ENCODE measurements at regions not wholly inside any gene's neighbourhood (a gene's known extent, or its start where the extent isn't known, plus 50 kb on each side); places are given as distances from the start of the nearest gene placed in this dataset.

GRCh38 chr2:54360055-54360792, 95.9 kb upstream of the SPTBN1 start:
- Histone ChIP-seq H3K27me3 (ENCODE audit: control insufficient read depth in 1 of 2, insufficient read depth in 2 of 2, low read length in 2 of 2) (no peaks in the 10 kb centered on the region), H3K4me1 (ENCODE audit: insufficient read depth, low read length) (no peaks in the 10 kb centered on the region), H3K9ac (ENCODE audit: low read length) (peak overlapping the region; percentile 35), H3K36me3 (ENCODE audit: insufficient read depth, low read length) (no peaks in the 10 kb centered on the region), H3K27ac (ENCODE audit: low read depth, low read length) (peak overlapping the region; percentile 53), H3K9me3 (ENCODE audit: low read length) (peaks cover 1% of the 10 kb centered on the region), H3K4me3 (ENCODE audit: low read depth in 1 of 2, low read length in 2 of 2) (peak overlapping the region in 1 of 2 donors; percentile 17)

DNA sequence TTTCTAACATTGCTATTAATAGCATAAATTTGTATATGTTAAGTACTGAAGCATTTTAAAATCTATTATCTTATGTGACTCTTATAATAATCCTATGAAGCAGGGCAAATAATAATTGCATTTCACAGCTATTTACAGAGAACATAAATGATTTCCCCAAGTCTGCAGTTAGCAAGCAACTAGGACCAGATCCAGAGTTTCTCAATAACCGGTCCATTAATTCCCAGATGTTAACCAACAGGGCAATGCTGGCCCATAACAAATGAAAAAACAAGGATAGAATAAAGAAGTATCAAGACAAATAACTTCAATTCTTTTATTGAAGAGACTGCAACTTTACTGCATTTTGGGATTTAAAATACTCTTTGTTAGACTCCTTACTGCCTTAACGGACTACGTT, 91.7 kb upstream of the SPTBN1 start:
- Histone ChIP-seq H3K9ac (ENCODE audit: low read length) (no peak overlapping the region), H3K4me3 (ENCODE audit: low read depth in 1 of 2, low read length in 2 of 2) (no peak overlapping the region), H3K36me3 (ENCODE audit: insufficient read depth, low read length) (no peaks in the 10 kb centered on the region), H3K9me3 (ENCODE audit: low read length) (peaks cover 11% of the 10 kb centered on the region), H3K4me1 (ENCODE audit: insufficient read depth, low read length) (no peaks in the 10 kb centered on the region), H3K27me3 (ENCODE audit: control insufficient read depth in 1 of 2, insufficient read depth in 2 of 2, low read length in 2 of 2) (no peaks in the 10 kb centered on the region), H3K27ac (ENCODE audit: low read depth, low read length) (no peak overlapping the region)

DNA sequence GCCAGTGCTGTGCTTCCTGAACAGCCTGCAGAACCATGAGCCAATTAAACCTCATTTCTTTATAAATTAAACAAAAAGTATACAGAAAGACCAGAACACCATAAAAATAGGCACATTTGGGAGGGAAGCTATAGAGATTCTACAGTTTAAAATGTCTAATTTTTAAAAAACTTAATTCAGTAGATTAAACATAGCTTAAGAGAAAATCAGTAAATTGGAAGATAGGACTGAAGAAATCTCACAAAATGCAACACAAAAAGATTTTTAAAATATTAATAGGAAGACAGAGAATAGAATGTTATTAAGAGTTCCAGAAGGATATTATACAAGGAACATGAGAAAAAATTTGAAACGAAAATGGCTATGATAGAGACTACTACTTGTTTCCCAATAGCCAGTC, 90.5 kb upstream of the SPTBN1 start:
- Histone ChIP-seq H3K9me3 (ENCODE audit: low read length) (peaks cover 11% of the 10 kb centered on the region), H3K9ac (ENCODE audit: low read length) (no peak overlapping the region), H3K4me1 (ENCODE audit: insufficient read depth, low read length) (no peaks in the 10 kb centered on the region), H3K27ac (ENCODE audit: low read depth, low read length) (no peak overlapping the region), H3K36me3 (ENCODE audit: insufficient read depth, low read length) (no peaks in the 10 kb centered on the region), H3K4me3 (ENCODE audit: low read depth in 1 of 2, low read length in 2 of 2) (no peak overlapping the region), H3K27me3 (ENCODE audit: control insufficient read depth in 1 of 2, insufficient read depth in 2 of 2, low read length in 2 of 2) (no peaks in the 10 kb centered on the region)

GRCh38 chr2:54366487-54367280, 89.4 kb upstream of the SPTBN1 start:
- no peak overlapping the region for H3K9ac ChIP-seq (ENCODE audit: low read length)
- peaks cover 11% of the 10 kb centered on the region for H3K9me3 ChIP-seq (ENCODE audit: low read length)
- no peaks in the 10 kb centered on the region for H3K27me3 ChIP-seq (ENCODE audit: control insufficient read depth in 1 of 2, insufficient read depth in 2 of 2, low read length in 2 of 2)
- H3K27ac ChIP-seq (ENCODE audit: low read depth, low read length): no peak overlapping the region
- no peaks in the 10 kb centered on the region for H3K4me1 ChIP-seq (ENCODE audit: insufficient read depth, low read length)
- H3K4me3 ChIP-seq (ENCODE audit: low read depth in 1 of 2, low read length in 2 of 2): no peak overlapping the region
- H3K36me3 ChIP-seq (ENCODE audit: insufficient read depth, low read length): no peaks in the 10 kb centered on the region

DNA sequence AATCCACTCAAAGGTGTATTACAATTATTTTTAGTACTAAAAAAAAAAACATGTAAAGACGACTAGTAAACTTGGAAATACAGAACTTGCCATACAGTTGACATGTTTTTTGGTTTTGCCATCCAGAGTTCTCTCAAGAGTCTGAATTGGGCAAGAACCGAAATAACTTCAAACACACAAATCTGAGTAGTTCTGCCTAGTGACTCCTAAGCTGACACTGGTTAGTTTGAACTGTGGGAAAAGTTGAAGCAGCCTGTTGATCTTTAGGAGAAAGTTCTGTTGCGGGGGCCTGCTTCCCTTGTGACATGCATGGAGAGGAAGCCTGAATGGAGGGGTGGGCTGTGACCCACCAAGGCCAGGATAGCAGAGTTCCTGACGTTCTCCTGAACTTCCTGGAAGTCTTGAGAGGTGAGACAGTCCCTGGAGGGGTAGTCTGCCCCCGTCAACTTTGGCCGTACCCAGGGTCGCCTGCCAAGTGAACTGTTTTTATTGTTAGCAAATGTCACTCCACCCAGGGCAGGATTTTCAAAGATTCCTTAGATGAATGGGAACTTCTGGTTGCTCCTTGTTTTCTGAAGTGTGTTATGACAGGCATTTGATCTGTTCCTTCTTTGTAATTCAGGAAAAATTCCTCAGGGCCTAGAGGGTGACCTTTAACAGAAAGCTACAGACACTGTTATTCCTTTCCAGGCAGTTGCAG, 85.6 kb upstream of the SPTBN1 start:
- H3K4me1 ChIP-seq (ENCODE audit: insufficient read depth, low read length): no peaks in the 10 kb centered on the region
- H3K27ac ChIP-seq (ENCODE audit: low read depth, low read length): no peak overlapping the region
- peaks cover 7% of the 10 kb centered on the region for H3K9me3 ChIP-seq (ENCODE audit: low read length)
- no peak overlapping the region for H3K4me3 ChIP-seq (ENCODE audit: low read depth in 1 of 2, low read length in 2 of 2)
- H3K27me3 ChIP-seq (ENCODE audit: control insufficient read depth in 1 of 2, insufficient read depth in 2 of 2, low read length in 2 of 2): no peaks in the 10 kb centered on the region
- H3K36me3 ChIP-seq (ENCODE audit: insufficient read depth, low read length): no peaks in the 10 kb centered on the region
- no peak overlapping the region for H3K9ac ChIP-seq (ENCODE audit: low read length)

DNA sequence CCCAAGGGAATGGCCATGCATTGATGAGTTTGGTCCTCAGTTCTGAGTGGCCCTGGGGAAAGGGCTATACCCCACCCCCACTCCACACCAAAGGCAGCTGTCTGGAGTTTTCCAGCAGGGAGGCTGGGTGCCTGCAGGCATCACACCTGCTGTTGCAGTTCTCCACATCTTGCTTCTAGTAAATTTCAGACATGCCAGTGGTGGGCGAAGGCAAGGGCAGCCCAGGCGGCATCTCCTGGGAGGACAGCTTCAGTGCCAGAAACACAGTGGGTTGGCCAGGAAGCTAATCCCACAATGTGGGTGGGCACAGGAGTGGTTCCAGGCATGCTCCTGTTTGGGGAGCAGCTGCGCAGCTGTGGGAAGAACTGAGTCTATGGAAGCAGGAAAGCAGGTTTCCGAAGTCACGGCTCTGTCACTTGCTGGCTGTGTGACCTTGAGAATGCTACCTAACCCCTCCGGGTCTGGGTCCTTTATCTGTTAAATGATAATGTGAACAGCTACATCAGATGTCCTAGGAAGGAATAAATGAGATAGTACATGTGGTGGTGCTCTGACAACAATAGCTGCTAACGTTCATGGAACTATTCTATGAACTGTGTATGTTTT, 84.6 kb upstream of the SPTBN1 start:
- H3K27me3 ChIP-seq (ENCODE audit: control insufficient read depth in 1 of 2, insufficient read depth in 2 of 2, low read length in 2 of 2): no peaks in the 10 kb centered on the region
- no peaks in the 10 kb centered on the region for H3K9me3 ChIP-seq (ENCODE audit: low read length)
- H3K27ac ChIP-seq (ENCODE audit: low read depth, low read length): no peak overlapping the region
- H3K4me3 ChIP-seq (ENCODE audit: low read depth in 1 of 2, low read length in 2 of 2): no peak overlapping the region
- H3K36me3 ChIP-seq (ENCODE audit: insufficient read depth, low read length): no peaks in the 10 kb centered on the region
- no peak overlapping the region for H3K9ac ChIP-seq (ENCODE audit: low read length)
- H3K4me1 ChIP-seq (ENCODE audit: insufficient read depth, low read length): no peaks in the 10 kb centered on the region

DNA sequence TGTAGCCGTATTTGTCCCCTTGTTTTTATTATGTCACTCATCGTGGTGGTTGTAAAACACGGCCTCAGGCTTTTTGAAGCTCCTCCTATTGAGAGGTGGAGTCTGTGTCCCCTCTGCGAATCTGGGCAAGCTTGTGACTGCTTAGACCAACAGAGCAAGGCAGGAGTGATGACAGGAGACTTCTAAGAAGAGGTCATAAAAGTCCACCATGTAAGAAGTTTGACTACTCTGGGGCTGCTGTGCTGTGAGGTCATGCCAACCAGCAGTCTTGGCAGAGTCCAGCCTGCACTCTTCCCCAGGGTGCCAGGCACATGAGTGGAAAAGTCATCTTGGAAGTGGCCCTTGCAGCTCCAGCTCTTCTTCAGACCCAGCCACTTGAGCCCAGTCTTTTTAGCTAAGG, 83.8 kb upstream of the SPTBN1 start:
- Histone ChIP-seq H3K36me3 (ENCODE audit: insufficient read depth, low read length) (no peaks in the 10 kb centered on the region), H3K9me3 (ENCODE audit: low read length) (no peaks in the 10 kb centered on the region), H3K9ac (ENCODE audit: low read length) (no peak overlapping the region), H3K4me3 (ENCODE audit: low read depth in 1 of 2, low read length in 2 of 2) (no peak overlapping the region), H3K27ac (ENCODE audit: low read depth, low read length) (no peak overlapping the region), H3K4me1 (ENCODE audit: insufficient read depth, low read length) (no peaks in the 10 kb centered on the region), H3K27me3 (ENCODE audit: control insufficient read depth in 1 of 2, insufficient read depth in 2 of 2, low read length in 2 of 2) (no peaks in the 10 kb centered on the region)

DNA sequence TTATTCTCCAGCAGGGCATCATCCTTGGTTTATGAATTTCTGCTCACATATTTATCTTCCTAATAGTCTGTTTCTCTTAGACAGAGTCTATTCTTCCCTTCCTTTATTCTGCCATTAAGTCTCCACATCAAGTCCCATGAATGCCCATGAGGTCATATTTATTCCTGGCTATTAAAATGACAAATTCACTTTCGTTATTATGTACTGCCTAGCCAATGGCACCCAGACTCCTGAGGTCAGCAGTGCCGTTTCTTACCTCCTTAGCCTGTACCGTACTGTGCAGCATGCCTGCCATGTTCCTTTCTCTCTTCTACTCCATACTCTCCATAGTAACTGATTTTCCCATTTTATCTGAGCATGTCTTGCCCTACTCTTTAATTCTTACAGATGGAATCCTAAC, 82.3 kb upstream of the SPTBN1 start:
- no peaks in the 10 kb centered on the region for H3K4me1 ChIP-seq (ENCODE audit: insufficient read depth, low read length)
- no peak overlapping the region for H3K4me3 ChIP-seq (ENCODE audit: low read depth in 1 of 2, low read length in 2 of 2)
- H3K27me3 ChIP-seq (ENCODE audit: control insufficient read depth in 1 of 2, insufficient read depth in 2 of 2, low read length in 2 of 2): no peaks in the 10 kb centered on the region
- H3K9ac ChIP-seq (ENCODE audit: low read length): no peak overlapping the region
- H3K36me3 ChIP-seq (ENCODE audit: insufficient read depth, low read length): no peaks in the 10 kb centered on the region
- no peaks in the 10 kb centered on the region for H3K9me3 ChIP-seq (ENCODE audit: low read length)
- H3K27ac ChIP-seq (ENCODE audit: low read depth, low read length): no peak overlapping the region

- Histone ChIP-seq H3K27ac (ENCODE audit: low read depth, low read length) (no peak overlapping the region), H3K4me3 (ENCODE audit: low read depth in 1 of 2, low read length in 2 of 2) (no peak overlapping the region), H3K9me3 (ENCODE audit: low read length) (no peaks in the 10 kb centered on the region), H3K36me3 (ENCODE audit: insufficient read depth, low read length) (no peaks in the 10 kb centered on the region), H3K9ac (ENCODE audit: low read length) (no peak overlapping the region), H3K4me1 (ENCODE audit: insufficient read depth, low read length) (no peaks in the 10 kb centered on the region), H3K27me3 (ENCODE audit: control insufficient read depth in 1 of 2, insufficient read depth in 2 of 2, low read length in 2 of 2) (no peaks in the 10 kb centered on the region)
These were observed 81.3 kb upstream of the SPTBN1 start for GRCh38 chr2:54374591-54375364.

GRCh38 chr2:54377451-54377850, 78.7 kb upstream of the SPTBN1 start:
- Histone ChIP-seq H3K27me3 (ENCODE audit: control insufficient read depth in 1 of 2, insufficient read depth in 2 of 2, low read length in 2 of 2) (no peaks in the 10 kb centered on the region), H3K4me3 (ENCODE audit: low read depth in 1 of 2, low read length in 2 of 2) (no peak overlapping the region), H3K36me3 (ENCODE audit: insufficient read depth, low read length) (no peaks in the 10 kb centered on the region), H3K4me1 (ENCODE audit: insufficient read depth, low read length) (no peaks in the 10 kb centered on the region), H3K27ac (ENCODE audit: low read depth, low read length) (no peak overlapping the region), H3K9me3 (ENCODE audit: low read length) (no peaks in the 10 kb centered on the region), H3K9ac (ENCODE audit: low read length) (no peak overlapping the region)
